ENCODE measurements at regions not wholly inside any gene's neighbourhood (a gene's known extent, or its start where the extent isn't known, plus 50 kb on each side); places are given as distances from the start of the nearest gene placed in this dataset.

- no peak overlapping the region for H3K27ac ChIP-seq
- H3K36me3 ChIP-seq (ENCODE audit: low read depth, missing control alignments), result no peaks in the 10 kb centered on the region
- WGBS, 2 donors, result 85 to 90% methylated on average over 3 of the region's 3 CpGs
- no peak for DNase-seq
- H3K4me3 ChIP-seq, result no peak overlapping the region
- H3K4me1 ChIP-seq, result no peaks in the 10 kb centered on the region
- TF ChIP-seq POLR2A (IDR thresholded peaks at IDR 0.05) (no peak), CTCF (IDR thresholded peaks at IDR 0.05) (no peak)
- intact Hi-C loops (cut with DNase I; ENCODE audit: low total_unique reads), result no loop called here
- no peaks in the 10 kb centered on the region for H3K27me3 ChIP-seq
- no peaks in the 10 kb centered on the region for H3K9me3 ChIP-seq
Measured at GRCh38 chr3:144362126-144362525, 390.5 kb downstream of the DIPK2A start.

GRCh38 chr3:144363856-144364255 is 392.2 kb downstream of the DIPK2A start:
- no peaks in the 10 kb centered on the region for H3K9me3 ChIP-seq
- intact Hi-C loops (cut with DNase I; ENCODE audit: low total_unique reads), result no loop called here
- H3K4me3 ChIP-seq, result no peak overlapping the region
- WGBS, 2 donors, result 97 to 99% methylated on average over 5 of the region's 5 CpGs
- H3K36me3 ChIP-seq (ENCODE audit: low read depth, missing control alignments), result no peaks in the 10 kb centered on the region
- no peak for TF ChIP-seq CTCF (IDR thresholded peaks at IDR 0.05)
- no peak for TF ChIP-seq POLR2A (IDR thresholded peaks at IDR 0.05)
- no peaks in the 10 kb centered on the region for H3K27me3 ChIP-seq
- no peaks in the 10 kb centered on the region for H3K4me1 ChIP-seq
- H3K27ac ChIP-seq, result no peak overlapping the region
- DNase-seq, result no peak

- no peaks in the 10 kb centered on the region for H3K36me3 ChIP-seq (ENCODE audit: low read depth, missing control alignments)
- H3K27ac ChIP-seq, result no peak overlapping the region
- WGBS, 2 donors, result 79 to 89% methylated on average over 2 of the region's 2 CpGs
- no peaks in the 10 kb centered on the region for H3K9me3 ChIP-seq
- DNase-seq, result no peak
- no peak overlapping the region for H3K4me3 ChIP-seq
- no peaks in the 10 kb centered on the region for H3K27me3 ChIP-seq
- no peaks in the 10 kb centered on the region for H3K4me1 ChIP-seq
- intact Hi-C loops (cut with DNase I; ENCODE audit: low total_unique reads), result no loop called here
- TF ChIP-seq POLR2A (IDR thresholded peaks at IDR 0.05), result no peak
- no peak for TF ChIP-seq CTCF (IDR thresholded peaks at IDR 0.05)
Measured at GRCh38 chr3:144364737-144365136, 393.1 kb downstream of the DIPK2A start.

- 64 to 100% methylated on average over 1 to 2 of the region's 2 CpGs for WGBS, 2 donors
- Histone ChIP-seq H3K4me1 (no peaks in the 10 kb centered on the region), H3K36me3 (ENCODE audit: low read depth, missing control alignments) (no peaks in the 10 kb centered on the region), H3K27me3 (no peaks in the 10 kb centered on the region), H3K9me3 (no peaks in the 10 kb centered on the region), H3K27ac (no peak overlapping the region), H3K4me3 (no peak overlapping the region)
- DNase-seq, result no peak
- intact Hi-C loops (cut with DNase I; ENCODE audit: low total_unique reads), result no loop called here
- no peak for TF ChIP-seq CTCF (IDR thresholded peaks at IDR 0.05)
- no peak for TF ChIP-seq POLR2A (IDR thresholded peaks at IDR 0.05)
Measured at GRCh38 chr3:144369129-144369879, 397.7 kb downstream of the DIPK2A start.

- no peaks in the 10 kb centered on the region for H3K27me3 ChIP-seq
- no peaks in the 10 kb centered on the region for H3K9me3 ChIP-seq
- DNase-seq, result no peak
- intact Hi-C loops (cut with DNase I; ENCODE audit: low total_unique reads), result no loop called here
- WGBS, 2 donors, result 100% methylated on average over 1 of the region's 1 CpG
- H3K4me1 ChIP-seq, result no peaks in the 10 kb centered on the region
- H3K36me3 ChIP-seq (ENCODE audit: low read depth, missing control alignments), result no peaks in the 10 kb centered on the region
- TF ChIP-seq POLR2A (IDR thresholded peaks at IDR 0.05) (no peak), CTCF (IDR thresholded peaks at IDR 0.05) (no peak)
- H3K4me3 ChIP-seq, result no peak overlapping the region
- no peak overlapping the region for H3K27ac ChIP-seq
Measured at GRCh38 chr3:144375088-144375487, 403.5 kb downstream of the DIPK2A start.
